GM12873 (cell line): ENCODE measurements at regions not wholly inside any gene's neighbourhood (a gene's known extent, or its start where the extent isn't known, plus 50 kb on each side); places are given as distances from the start of the nearest gene placed in this dataset.

Experiments used
- TF ChIP-seq, protein P1 (sequence below): IDR thresholded peaks from 2 replicates; pipeline ENCODE4 v1.5.1; 2012; ENCODE audit warnings: low read depth, mild to moderate bottlenecking, moderate library complexity, low read length, control low read depth; ENCODE audit not compliant: insufficient read depth; ENCODE audit errors: missing control alignments

- TF ChIP-seq, protein P1, sequence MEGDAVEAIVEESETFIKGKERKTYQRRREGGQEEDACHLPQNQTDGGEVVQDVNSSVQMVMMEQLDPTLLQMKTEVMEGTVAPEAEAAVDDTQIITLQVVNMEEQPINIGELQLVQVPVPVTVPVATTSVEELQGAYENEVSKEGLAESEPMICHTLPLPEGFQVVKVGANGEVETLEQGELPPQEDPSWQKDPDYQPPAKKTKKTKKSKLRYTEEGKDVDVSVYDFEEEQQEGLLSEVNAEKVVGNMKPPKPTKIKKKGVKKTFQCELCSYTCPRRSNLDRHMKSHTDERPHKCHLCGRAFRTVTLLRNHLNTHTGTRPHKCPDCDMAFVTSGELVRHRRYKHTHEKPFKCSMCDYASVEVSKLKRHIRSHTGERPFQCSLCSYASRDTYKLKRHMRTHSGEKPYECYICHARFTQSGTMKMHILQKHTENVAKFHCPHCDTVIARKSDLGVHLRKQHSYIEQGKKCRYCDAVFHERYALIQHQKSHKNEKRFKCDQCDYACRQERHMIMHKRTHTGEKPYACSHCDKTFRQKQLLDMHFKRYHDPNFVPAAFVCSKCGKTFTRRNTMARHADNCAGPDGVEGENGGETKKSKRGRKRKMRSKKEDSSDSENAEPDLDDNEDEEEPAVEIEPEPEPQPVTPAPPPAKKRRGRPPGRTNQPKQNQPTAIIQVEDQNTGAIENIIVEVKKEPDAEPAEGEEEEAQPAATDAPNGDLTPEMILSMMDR: no peak
Measured at GRCh38 chr21:24935991-24936390, 671.3 kb downstream of the MRPL39 start.

GRCh38 chr21:24910591-24910990 is 696.7 kb downstream of the MRPL39 start:
- TF ChIP-seq, protein P1: no peak

GRCh38 chr21:24903994-24904635 is 703.2 kb downstream of the MRPL39 start:
- TF ChIP-seq, protein P1: no peak

DNA sequence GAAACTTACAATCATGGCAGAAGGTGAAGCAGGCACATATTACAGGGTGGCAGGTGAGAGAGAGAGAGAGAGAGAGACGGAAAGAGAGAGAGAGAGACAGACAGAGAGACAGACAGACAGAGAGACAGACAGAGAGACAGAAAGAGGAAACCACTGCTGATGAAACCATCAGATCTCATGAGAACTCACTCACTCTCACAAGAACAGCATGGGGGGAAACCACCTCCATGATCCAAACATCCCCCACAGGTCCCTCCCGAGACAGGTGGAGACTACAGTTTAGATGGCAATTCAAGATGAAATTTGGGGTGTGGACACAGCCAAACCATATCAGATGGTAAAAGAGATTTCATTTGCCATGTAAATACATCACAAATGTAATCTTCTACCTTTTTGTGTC is 708.1 kb downstream of the MRPL39 start:
- TF ChIP-seq, protein P1: no peak

- TF ChIP-seq, protein P1: no peak
Measured at GRCh38 chr21:24897883-24898282, 709.4 kb downstream of the MRPL39 start.

DNA sequence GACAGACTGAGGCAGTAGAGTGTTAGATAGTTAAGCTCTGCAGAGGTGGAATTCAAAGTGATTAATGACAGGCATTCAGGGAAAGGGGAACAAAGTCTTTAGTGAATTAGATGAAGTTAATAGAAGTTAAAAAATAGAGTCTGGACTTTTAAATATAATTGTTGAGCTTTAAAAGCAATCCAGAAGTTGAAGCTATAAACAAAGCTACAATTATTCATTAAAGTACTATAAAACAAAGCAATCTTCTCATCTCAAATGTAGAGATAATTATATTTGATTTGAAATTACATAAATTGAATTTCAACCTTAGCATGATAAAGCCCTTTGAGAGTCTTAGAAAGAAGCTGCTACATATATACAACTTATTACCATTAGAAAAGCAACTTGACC is 710.6 kb downstream of the MRPL39 start:
- TF ChIP-seq, protein P1: no peak

GRCh38 chr21:24895885-24896734 is 711.2 kb downstream of the MRPL39 start:
- TF ChIP-seq, protein P1: peak; percentile 64
